IMR-90 (cell line): ENCODE measurements at regions not wholly inside any gene's neighbourhood (a gene's known extent, or its start where the extent isn't known, plus 50 kb on each side); places are given as distances from the start of the nearest gene placed in this dataset.

Experiments
- ATAC-seq: fragments of 200-7000 bp; cut with Tn5 transposase; 2 replicates; pipeline ENCODE4 v1.9.1; 2020; ENCODE audit warnings: low read depth, mild to moderate bottlenecking, moderate library complexity
- BruUV-seq: library from RNA; stranded (reverse); fragments of 400-500 nt; replicated peaks from 2 replicates; lab custom pipeline; 2021; lab: Mats Ljungman, UMichigan
- CTCF ChIA-PET: fragments of 300-600 bp; formaldehyde crosslinking; extraction: SDS; loops from one replicate; lab custom pipeline; 2021; ENCODE audit warnings: antibody characterized with exemption; lab: Yijun Ruan, JAX
- POLR2A ChIA-PET: fragments of 300-600 bp; sonication (Branson Sonifier 250); formaldehyde crosslinking; loops from one replicate; lab custom pipeline; 2022; ENCODE audit warnings: antibody characterized with exemption; ENCODE audit not compliant: unreplicated experiment; lab: Charles Lee
- DNase-seq: peaks from one replicate; pipeline ENCODE4 v3.0.0; 2013
- H2AFZ ChIP-seq: replicated peaks from 2 replicates; pipeline ENCODE3; 2013; ENCODE audit warnings: low read length, mild to moderate bottlenecking; ENCODE audit not compliant: poor library complexity
- H2AK5ac ChIP-seq: 2 replicates; pipeline ENCODE4 v1.6.1; 2013; ENCODE audit warnings: low read depth, low read length, inconsistent platforms
- H2AK9ac ChIP-seq: replicated peaks from 2 replicates; pipeline ENCODE3; 2013; ENCODE audit warnings: mild to moderate bottlenecking, low read depth, low read length, moderate library complexity; ENCODE audit not compliant: poor library complexity
- H2BK120ac ChIP-seq: 2 replicates; pipeline ENCODE4 v1.6.1; 2013; ENCODE audit warnings: low read depth, low read length, inconsistent platforms
- H2BK15ac ChIP-seq: 3 replicates; pipeline ENCODE4 v1.6.1; 2013; ENCODE audit warnings: low read depth, low read length, inconsistent platforms
- H2BK20ac ChIP-seq: 2 replicates; pipeline ENCODE4 v1.6.1; 2013; ENCODE audit warnings: low read depth, mild to moderate bottlenecking, inconsistent platforms, low read length, moderate library complexity
- H2BK5ac ChIP-seq: 2 replicates; pipeline ENCODE4 v1.6.1; 2013; ENCODE audit warnings: mild to moderate bottlenecking, low read depth, low read length, inconsistent platforms; ENCODE audit not compliant: poor library complexity, severe bottlenecking
- H3K14ac ChIP-seq: replicated peaks from 2 replicates; pipeline ENCODE4 v1.6.1; 2013; ENCODE audit warnings: low read depth, low read length, inconsistent platforms
- H3K18ac ChIP-seq: 2 replicates; pipeline ENCODE4 v1.6.1; 2013; ENCODE audit warnings: low read depth, low read length, control low read depth
- H3K23ac ChIP-seq: 2 replicates; pipeline ENCODE4 v1.6.1; 2013; ENCODE audit warnings: low read depth, low read length, inconsistent platforms
- H3K27ac ChIP-seq: 2 replicates; pipeline ENCODE4 v1.5.1; 2013; ENCODE audit warnings: mild to moderate bottlenecking, control low read depth, low read length; ENCODE audit not compliant: insufficient read depth
- H3K27me3 ChIP-seq: 2 replicates; pipeline ENCODE4 v1.6.1; 2013; ENCODE audit warnings: low read length; ENCODE audit not compliant: control insufficient read depth, insufficient read depth
- H3K36me3 ChIP-seq: 2 replicates; pipeline ENCODE4 v1.6.1; 2013; ENCODE audit warnings: low read length, mixed read lengths; ENCODE audit not compliant: control insufficient read depth, insufficient read depth
- H3K4ac ChIP-seq: 2 replicates; pipeline ENCODE4 v1.6.1; 2013; ENCODE audit warnings: low read depth, low read length, inconsistent platforms
- H3K4me1 ChIP-seq: 2 replicates; pipeline ENCODE4 v1.6.1; 2013; ENCODE audit warnings: low read length, mixed read lengths; ENCODE audit not compliant: control insufficient read depth, insufficient read depth
- H3K4me2 ChIP-seq: 2 replicates; pipeline ENCODE4 v1.6.1; 2013; ENCODE audit warnings: low read depth, mild to moderate bottlenecking, control low read depth, low read length, moderate library complexity
- H3K4me3 ChIP-seq: 2 replicates; pipeline ENCODE4 v1.5.1; 2013; ENCODE audit warnings: low read depth, mild to moderate bottlenecking, control low read depth, low read length, moderate library complexity; ENCODE audit not compliant: insufficient read depth
- H3K56ac ChIP-seq: 2 replicates; pipeline ENCODE4 v1.6.1; 2013; ENCODE audit warnings: low read length, inconsistent platforms; ENCODE audit not compliant: insufficient read depth; ENCODE audit errors: extremely low read depth
- H3K79me1 ChIP-seq, 2 experiments: 2 replicates each; pipeline ENCODE4 v1.6.1; 2013; ENCODE audit warnings: low read length in 2 of 2, inconsistent platforms in 1 of 2, low read depth in 1 of 2
- H3K9ac ChIP-seq: 2 replicates; pipeline ENCODE4 v1.6.1; 2013; ENCODE audit warnings: low read depth, low read length, control low read depth
- H3K9me1 ChIP-seq: 2 replicates; pipeline ENCODE4 v1.6.1; 2013; ENCODE audit warnings: low read length, inconsistent platforms; ENCODE audit not compliant: insufficient read depth
- H3K9me3 ChIP-seq: 2 replicates; pipeline ENCODE4 v1.6.1; 2013; ENCODE audit warnings: low read length; ENCODE audit not compliant: control insufficient read depth, insufficient read depth
- H4K20me1 ChIP-seq: 2 replicates; pipeline ENCODE4 v1.6.1; 2013; ENCODE audit warnings: low read length, inconsistent platforms; ENCODE audit not compliant: insufficient read depth
- H4K5ac ChIP-seq: 2 replicates; pipeline ENCODE4 v1.6.1; 2013; ENCODE audit warnings: mild to moderate bottlenecking, low read depth, low read length, control low read depth
- H4K8ac ChIP-seq, 2 experiments: 2 replicates each; pipeline ENCODE4 v1.6.1; 2013; ENCODE audit warnings: low read depth in 2 of 2, low read length in 2 of 2, control low read depth in 1 of 2, inconsistent platforms in 1 of 2
- H4K91ac ChIP-seq: 2 replicates; pipeline ENCODE4 v1.6.1; 2013; ENCODE audit warnings: low read depth, low read length, inconsistent platforms; ENCODE audit not compliant: insufficient read depth
- BHLHE40 ChIP-seq: fragments of 150-350 bp; IDR thresholded peaks from 2 replicates; pipeline ENCODE4 v1.6.1; 2016; ENCODE audit warnings: mild to moderate bottlenecking, low read depth, low read length
- CEBPB ChIP-seq: IDR thresholded peaks from 2 replicates; pipeline ENCODE4 v1.6.1; 2012; ENCODE audit warnings: low read depth, low read length, improper control_type of control experiment
- CHD1 ChIP-seq: IDR thresholded peaks from 2 replicates; pipeline ENCODE4 v1.6.1; 2012; ENCODE audit warnings: low read depth, low read length, improper control_type of control experiment
- FOS ChIP-seq: fragments of 150-350 bp; IDR thresholded peaks from 2 replicates; pipeline ENCODE4 v1.6.1; 2016; ENCODE audit warnings: low read depth, low read length
- MAFK ChIP-seq: IDR thresholded peaks from 2 replicates; pipeline ENCODE4 v1.6.1; 2012; ENCODE audit warnings: low read depth, low read length, improper control_type of control experiment
- MAZ ChIP-seq: IDR thresholded peaks from 2 replicates; pipeline ENCODE4 v1.6.1; 2012; ENCODE audit warnings: low read depth, mild to moderate bottlenecking, low read length, improper control_type of control experiment, moderate library complexity, borderline replicate concordance
- POLR2A ChIP-seq: IDR thresholded peaks from 2 replicates; pipeline ENCODE4 v1.6.1; 2012; ENCODE audit warnings: mild to moderate bottlenecking, low read depth, low read length
- RFX5 ChIP-seq: IDR thresholded peaks from 2 replicates; pipeline ENCODE4 v1.8.0; 2012; ENCODE audit warnings: low read depth, mild to moderate bottlenecking, low read length, moderate library complexity
- SMC3 ChIP-seq: fragments of 150-350 bp; IDR thresholded peaks from 2 replicates; pipeline ENCODE4 v1.6.1; 2016; ENCODE audit warnings: low read depth, mild to moderate bottlenecking, antibody characterized with exemption, low read length, moderate library complexity
- USF2 ChIP-seq: fragments of 150-350 bp; IDR thresholded peaks from 2 replicates; pipeline ENCODE4 v1.6.1; 2017; ENCODE audit warnings: mild to moderate bottlenecking, antibody characterized with exemption, low read length, low read depth
- WGBS, 2 experiments: methylation state at CpG; one replicate each; pipeline versions ENCODE4 v1.1.5 to v1.1.7; 2013; ENCODE audit warnings: missing lambda C conversion rate in 2 of 2; ENCODE audit not compliant: insufficient read length in 1 of 2; ENCODE audit errors: extremely low coverage in 2 of 2; 5-methylcytosine and 5-hydroxymethylcytosine counted together
- dilution Hi-C: fragments of 300-500 bp; cut with HindIII; formaldehyde crosslinking; loops from one replicate; pipeline ENCODE4 v1.14.3; 2018; ENCODE audit warnings: low sequenced_read_pairs; ENCODE audit not compliant: unreplicated experiment
- in situ Hi-C: fragments of 300-500 bp; cut with MboI; formaldehyde crosslinking; loops from 3 replicates; pipeline ENCODE4 v1.14.3; 2019; ENCODE audit warnings: low sequenced_read_pairs, inconsistent platforms, mixed read lengths
- intact Hi-C: fragments of 100-400 bp; cut with micrococcal nuclease; formaldehyde crosslinking; loops from 2 replicates; pipeline ENCODE4 v1.10.0; 2022

- no peak overlapping the region for H3K27ac ChIP-seq
- no peak overlapping the region for H3K18ac ChIP-seq
- H4K8ac ChIP-seq = no peak overlapping the region
- H3K27me3 ChIP-seq = no peaks in the 10 kb centered on the region
- no peaks in the 10 kb centered on the region for H3K9me1 ChIP-seq
- in situ Hi-C loops (no loop called here), intact Hi-C loops (no loop called here), dilution Hi-C loops (no loop called here)
- H3K56ac ChIP-seq = no peak overlapping the region
- H3K4me3 ChIP-seq = no peak overlapping the region
- no peak overlapping the region for H2AK5ac ChIP-seq
- no peak overlapping the region for H3K4ac ChIP-seq
- no peaks in the 10 kb centered on the region for H3K4me1 ChIP-seq
- H3K79me1 ChIP-seq = no peaks in the 10 kb centered on the region
- no peak overlapping the region for H2BK20ac ChIP-seq
- H2BK15ac ChIP-seq = no peak overlapping the region
- no peak overlapping the region for H2AFZ ChIP-seq
- CTCF ChIA-PET = no interaction called here
- no peak overlapping the region for H2BK5ac ChIP-seq
- DNase-seq (no peak), ATAC-seq (no peak)
- POLR2A ChIA-PET = no interaction called here
- no CpG with 5 or more reads among the region's 1 CpG for WGBS, 2 experiments
- no peak overlapping the region for H3K14ac ChIP-seq
- H2BK120ac ChIP-seq = no peak overlapping the region
- BruUV-seq = no TSS peak
- no peak overlapping the region for H3K4me2 ChIP-seq
- no peak overlapping the region for H3K9ac ChIP-seq
- peaks cover 14% of the 10 kb centered on the region for H3K9me3 ChIP-seq
- H4K20me1 ChIP-seq = no peaks in the 10 kb centered on the region
- H3K36me3 ChIP-seq = no peaks in the 10 kb centered on the region
- TF ChIP-seq RFX5 = no peak
- TF ChIP-seq MAFK = no peak
- no peak for TF ChIP-seq USF2
- no peak for TF ChIP-seq FOS
- TF ChIP-seq POLR2A = no peak
- no peak for TF ChIP-seq CHD1
- TF ChIP-seq CEBPB = no peak
- no peak for TF ChIP-seq MAZ
- TF ChIP-seq BHLHE40 = no peak
- no peak for TF ChIP-seq SMC3
- no peak overlapping the region for H3K23ac ChIP-seq
- H4K91ac ChIP-seq = no peak overlapping the region
- no peak overlapping the region for H2AK9ac ChIP-seq
- no peak overlapping the region for H4K5ac ChIP-seq
These were observed 770.4 kb upstream of the ARPP21 start for GRCh38 chr3:34868935-34869334.
